GM19239 (cell line): ENCODE measurements at regions not wholly inside any gene's neighbourhood (a gene's known extent, or its start where the extent isn't known, plus 50 kb on each side); places are given as distances from the start of the nearest gene placed in this dataset.

Experiments used
- DNase-seq: peaks from one replicate; pipeline ENCODE4 v3.0.0; 2011; ENCODE audit warnings: low spot score; ENCODE audit not compliant: insufficient read length
- FAIRE-seq: peaks from 2 replicates; lab custom pipeline; 2011; peaks lifted over from hg19 to GRCh38; lab: Jason Lieb, UNC

DNA sequence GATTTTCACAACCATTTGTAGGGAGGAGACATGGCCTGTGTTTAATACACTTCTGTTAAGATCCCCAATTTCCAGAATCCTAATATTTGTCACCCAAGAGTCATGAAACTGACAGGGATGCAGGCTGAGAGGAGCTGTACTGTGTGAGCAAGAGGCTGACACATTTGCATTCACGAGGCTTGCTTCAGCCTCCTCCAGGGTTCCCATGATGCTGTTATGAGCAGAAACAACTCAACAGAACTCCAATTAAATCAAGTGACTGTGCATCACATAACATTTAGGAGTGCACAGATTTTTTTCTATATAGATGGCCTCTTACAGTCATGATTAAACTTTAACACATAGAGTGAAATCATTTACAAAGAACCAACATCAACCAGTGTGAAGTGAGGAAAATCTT is 292.3 kb upstream of the STT3B start:
- peak; percentile 87 for FAIRE-seq
- DNase-seq: no peak

DNA sequence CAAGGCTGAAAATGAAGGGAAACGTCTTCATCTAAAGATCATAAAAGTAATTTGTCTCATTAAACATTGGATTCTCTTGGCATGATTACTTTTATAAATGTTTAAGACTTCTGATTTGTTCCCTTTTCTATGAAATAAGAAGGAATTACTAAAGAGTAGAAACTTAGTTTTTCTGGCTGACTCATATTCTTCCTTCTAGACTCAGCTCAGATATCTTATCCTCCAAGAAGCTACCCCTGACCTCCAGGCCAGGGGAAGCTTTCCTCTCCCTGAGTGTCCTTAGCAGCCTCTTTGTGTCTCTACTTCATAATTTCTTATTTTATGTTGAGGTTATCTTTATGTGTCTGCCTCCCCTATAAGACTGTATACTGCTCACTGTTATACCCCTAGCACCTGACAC is 291.9 kb upstream of the STT3B start:
- FAIRE-seq: no peak
- DNase-seq: no peak

DNA sequence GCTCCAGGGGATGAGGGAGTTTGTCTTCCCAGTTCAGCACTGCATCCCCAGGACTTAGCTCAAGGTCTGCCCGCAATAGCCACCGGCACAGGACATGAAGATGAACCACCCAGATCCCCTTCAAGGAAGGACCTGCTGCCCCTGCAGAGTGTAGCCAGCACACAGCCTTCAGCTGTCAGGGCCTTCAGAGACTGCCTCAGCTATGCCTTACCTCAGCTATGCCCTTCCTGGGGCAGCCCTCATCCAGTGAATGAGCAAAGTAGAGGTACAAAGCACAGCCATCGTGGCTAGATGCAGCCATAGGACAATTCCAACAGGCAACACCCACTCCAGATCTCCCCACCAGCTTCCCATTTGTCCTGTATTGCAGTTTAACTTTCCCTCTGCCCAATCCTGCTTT is 291.2 kb upstream of the STT3B start:
- DNase-seq (no peak), FAIRE-seq (no peak)

DNA sequence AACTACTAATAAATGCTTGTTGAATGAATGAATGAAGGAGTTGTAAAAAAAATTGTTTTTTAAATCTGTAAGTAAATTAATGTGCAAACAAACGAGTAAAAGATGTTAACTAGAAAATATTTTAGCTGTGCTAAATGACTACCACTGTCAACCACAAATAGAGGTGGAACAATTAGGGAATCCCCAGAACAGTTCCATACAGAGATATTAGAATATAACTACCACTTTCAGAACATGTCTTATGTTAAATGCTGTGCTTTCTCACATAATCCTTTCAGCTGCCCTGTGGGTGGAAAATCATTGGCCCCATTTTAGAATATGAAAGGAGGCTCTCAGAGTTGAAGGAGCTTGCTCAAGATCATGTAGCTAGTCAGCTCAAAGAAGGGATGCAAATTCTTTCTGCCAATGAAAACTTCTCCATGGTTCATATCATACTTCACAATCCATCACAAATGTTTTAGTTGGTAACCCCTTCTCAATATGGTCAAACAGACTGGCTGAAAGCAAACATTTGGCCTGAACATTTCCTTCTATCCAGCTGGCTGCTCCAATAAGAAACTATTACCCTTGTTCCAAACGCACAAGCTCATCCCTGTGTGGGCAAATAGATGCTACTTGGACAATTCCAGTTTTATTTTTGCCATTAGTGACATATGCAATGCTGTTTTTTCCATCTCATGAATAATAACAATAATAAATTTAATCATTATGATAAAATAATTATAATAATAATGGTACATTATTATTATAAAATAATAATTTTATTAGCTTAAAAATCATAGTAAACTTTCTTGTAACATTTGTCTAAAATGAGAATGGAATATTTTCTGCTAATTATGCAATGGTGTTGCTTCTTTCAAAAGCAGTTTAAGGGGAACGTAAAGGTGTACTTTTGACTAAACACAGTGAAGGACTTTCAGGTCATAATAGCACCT is 290.4 kb upstream of the STT3B start:
- peak; percentile 51 for FAIRE-seq
- DNase-seq: no peak

DNA sequence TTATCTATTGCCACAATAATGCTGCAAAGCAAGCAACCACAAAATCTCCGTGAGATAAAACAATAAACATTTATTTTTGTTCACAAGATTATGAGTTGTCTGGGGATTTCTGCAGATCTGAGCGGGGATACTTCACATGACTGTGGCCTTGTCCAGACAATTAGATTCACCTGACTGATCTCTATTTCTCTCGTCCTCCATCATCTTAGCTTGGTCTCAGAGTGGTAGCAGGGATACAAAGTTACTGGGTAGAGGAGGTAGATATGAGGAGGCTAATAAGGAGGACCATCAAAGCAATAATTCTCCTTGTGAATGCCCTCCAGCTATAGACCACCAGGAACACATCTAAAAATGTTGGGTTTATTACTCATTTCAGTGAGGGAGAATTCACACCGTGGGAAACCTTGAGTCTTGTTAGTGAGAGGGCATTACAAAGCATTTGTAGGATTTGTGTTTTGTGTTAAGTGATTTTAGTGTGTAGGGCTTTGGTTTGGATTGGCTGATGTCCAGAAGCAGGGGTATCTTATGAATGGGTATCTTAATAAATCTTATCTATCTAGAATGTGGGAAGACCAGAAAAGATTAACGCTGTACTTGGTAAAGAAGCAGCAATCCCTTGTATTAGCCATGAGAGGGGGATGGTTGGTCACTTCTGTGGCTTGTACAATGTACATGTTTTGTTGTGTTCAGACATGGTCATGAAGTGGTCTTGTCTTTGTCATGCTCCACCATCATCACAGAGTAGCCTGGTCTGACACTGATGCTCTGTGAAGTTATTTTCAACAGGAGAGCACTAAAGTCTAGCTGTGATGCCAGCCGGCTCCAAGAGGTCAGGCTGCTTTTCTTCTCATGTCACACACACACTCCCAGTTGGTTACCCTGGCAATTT is 287.6 kb upstream of the STT3B start:
- FAIRE-seq: peak; percentile 28

DNA sequence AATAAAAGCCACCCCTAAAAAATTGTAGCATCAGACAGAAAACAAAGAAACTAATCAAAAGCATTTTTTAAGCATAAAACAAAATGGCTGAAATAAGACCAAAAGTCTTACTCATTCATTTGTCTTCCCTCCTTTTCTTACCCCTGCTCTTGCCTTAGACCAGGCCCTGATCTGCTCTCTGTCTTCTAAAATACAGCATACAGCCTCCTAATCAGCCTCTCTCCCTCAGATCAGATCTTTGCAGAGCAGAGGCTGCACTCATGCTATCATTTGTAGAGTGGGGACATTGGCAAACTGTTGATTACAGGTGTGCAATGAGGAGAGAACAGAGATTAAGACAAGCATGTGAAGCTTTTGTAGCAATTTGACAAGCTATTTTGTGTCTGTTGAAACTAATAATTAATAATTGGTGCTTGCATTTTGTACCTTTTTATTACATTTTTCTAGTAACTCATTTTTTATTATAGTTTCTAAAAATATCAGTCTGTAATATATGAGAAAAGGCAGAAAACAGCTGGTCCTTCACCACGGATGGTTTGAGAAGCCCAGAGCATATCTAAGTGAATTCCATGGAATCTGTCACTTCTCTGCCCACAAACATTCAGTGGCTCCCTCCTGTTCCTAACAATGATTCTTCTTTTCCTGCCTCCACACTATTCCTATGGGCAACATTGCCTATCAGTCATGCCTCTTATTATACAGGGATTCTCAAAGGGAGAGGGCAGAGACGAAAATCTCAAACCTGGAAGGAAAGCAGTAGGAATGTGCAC is 286.2 kb upstream of the STT3B start:
- DNase-seq (no peak), FAIRE-seq (peak; percentile 39)

More for the DNA sequence above, 287.6 kb upstream of the STT3B start:
- DNase-seq: no peak

DNA sequence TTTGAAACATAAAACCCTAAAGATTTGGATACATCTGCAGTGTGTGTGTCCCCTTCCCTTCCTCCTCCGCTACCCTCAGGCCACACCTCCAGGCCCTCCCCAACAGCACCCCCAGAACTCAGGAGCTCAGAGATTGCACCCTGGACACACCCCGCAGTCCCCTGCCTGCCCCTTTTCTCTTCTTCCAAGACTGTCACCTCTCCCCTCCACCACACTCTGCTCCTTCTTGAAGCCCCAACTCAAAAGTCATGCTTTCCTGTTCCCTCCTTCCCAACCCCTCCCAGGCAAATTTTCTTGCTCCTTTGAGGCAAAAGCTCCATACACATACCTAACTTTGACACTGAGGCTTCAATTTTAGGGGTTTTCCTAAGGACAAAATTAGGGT is 285.7 kb upstream of the STT3B start:
- DNase-seq (no peak), FAIRE-seq (no peak)

DNA sequence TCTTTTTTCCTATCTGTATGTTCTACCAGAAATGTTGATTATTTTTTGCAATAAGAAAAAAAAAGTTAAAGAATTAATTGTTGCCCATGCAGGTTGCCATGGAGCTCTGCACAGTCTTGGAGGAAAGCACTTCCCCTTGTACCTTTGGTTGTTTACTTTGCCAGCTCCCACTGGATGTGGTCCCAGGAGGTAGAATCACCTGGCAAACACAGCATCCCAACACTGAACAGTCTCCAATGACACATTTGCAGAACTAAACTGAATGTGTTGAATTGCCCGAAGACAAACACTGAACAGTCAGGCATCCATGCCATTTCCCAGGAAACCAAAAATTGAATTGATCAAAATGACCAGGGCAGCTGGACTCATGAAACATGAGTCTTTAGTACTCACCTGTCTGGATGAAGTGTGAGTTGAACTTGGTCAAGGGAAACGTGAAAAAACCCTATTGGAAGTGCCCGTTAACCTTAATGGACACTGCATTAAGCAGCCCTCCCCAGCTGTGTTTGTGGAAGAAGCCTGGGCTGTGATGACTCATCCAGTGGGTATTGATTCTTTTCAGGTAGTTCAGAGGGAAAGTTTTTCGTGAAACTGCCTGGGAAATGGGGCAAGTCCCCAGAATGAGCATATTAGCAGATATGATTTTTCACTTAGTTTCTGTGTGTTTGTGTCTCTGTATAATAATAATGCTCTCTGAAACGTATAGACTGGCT is 284.7 kb upstream of the STT3B start:
- DNase-seq: no peak
- peak; percentile 96 for FAIRE-seq

DNA sequence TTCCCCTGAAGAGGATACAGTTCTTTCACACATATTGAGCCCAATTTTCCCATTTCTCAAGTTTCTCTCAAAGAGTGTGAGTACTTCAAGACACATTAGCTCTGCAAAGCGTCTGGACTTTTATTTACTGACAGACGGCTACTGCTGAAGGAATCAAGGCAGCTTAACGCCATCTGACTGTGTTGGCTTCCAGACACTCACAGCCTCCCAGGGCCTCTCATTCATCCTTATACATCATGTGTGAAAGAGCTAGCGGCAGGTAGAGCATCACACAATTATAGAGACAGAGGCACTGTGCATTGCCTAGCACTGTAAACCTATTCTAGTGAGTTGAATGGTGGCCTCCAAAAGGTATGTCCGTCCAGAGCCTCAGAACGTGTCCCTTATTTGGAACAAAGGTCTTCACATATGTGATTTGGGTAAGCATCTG is 284.1 kb upstream of the STT3B start:
- DNase-seq: no peak
- FAIRE-seq: no peak

DNA sequence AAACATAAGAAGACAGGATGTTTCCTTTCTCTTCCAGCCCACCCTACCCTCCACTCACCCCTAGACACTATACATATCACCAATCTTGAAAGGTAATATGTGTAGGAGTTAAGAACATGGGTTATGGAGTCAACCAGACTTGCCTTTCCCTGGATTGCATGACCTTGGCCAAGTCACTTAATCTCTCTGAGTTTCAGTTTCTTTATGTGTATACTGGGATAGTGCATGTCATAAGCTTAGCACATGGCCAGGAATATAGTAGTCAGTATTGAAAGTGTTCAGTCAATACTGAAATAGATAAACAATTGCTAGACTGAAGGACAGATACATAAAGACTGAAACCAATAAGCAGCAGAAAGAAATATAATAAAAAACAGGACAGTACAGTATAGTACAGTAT is 283.2 kb upstream of the STT3B start:
- peak; percentile 57 for FAIRE-seq
- DNase-seq: no peak

DNA sequence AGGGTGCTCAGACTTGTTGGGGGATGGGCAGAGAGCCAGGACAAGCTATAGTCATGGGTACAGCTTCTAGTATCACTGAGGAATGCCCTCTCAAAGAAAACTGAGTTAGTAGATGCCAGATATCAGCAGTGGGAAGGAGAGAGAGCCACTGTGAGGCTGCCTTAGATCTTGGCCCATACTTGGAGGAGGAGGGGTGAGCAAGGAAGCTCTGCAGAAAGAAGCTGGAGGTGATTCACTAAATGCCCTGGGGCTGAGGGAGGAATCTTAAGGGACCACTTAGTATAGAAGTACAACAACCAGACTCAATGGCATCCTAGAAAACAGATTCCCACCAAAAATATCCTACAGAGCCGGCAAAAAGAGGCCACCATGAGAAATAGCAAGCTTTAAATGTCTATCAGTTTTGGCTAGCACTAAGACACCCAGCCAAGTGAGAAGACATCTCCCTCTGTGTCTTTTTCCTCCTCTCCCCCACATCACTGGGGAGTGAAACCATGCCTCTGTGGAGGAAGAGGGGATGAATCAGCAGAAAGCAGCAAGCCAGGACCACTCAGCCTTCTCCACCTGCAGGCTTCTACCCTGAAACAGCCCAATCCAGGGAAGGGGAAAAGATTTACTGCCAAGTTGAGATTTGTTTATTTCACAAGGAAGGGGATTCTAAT is 282.5 kb upstream of the STT3B start:
- DNase-seq: no peak
- FAIRE-seq: peak; percentile 14

DNA sequence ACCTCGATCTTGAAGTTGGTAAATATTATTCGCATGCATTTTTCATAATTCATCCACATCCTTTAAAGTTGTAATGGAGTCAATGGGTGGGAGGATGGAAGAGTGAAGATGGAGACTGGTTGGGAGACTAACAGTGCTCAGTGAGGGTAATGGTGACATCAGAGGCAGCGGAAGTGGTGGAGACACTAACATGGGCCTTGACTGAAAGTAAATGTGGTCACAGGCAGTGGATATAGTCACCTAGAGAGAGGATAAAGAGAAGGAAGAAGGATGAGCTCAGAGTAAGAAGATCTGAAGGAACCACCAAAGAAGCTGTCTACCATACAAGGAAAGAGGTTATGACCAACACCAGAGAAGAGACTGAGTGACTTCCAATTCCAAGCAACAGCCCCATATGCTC is 281.6 kb upstream of the STT3B start:
- DNase-seq (no peak), FAIRE-seq (no peak)

DNA sequence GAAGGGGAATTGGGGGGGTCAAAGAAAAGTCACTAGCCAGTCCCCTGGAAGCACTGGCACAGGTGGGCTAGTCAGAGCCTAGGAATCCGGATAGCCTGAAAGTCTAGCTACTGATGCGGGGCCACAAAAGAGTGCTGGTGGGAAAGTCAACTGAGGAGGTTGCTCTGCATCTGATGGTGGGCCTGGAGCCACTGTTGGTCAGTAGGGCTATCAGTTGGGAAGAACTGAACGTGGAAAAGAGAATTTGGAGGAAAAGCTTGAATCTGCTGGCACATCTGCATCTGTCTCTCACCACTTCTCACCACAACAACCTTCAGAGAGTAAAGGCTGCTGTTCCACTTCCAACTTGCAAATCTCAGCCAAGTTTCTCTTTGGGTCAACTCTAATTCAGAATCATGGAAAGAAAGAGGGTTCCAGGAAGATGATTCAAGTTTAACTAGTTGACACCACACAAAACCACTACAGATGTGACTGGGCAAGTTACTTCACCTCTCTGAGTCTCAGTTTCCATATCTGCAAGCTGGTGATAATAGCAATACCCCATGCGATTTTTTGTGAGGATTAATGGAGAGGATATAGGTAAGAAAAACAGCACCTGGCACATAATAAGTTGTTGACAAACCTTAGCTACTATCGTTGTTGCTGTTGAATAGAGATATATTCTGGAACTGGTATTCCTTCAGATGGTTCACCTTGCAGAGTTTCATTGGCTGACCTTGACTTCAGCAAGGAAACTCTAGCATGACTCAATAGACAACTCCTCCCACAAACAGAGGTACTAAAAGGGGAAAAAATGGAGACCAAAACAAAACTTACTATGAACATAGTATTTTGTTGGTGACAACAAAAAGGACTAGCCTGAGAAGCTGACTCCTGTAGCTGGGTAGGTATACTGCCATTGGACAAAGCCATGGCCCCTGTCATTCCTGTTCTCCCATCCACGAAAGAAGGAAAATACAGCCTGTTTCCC is 280.2 kb upstream of the STT3B start:
- FAIRE-seq: peak; percentile 51
- DNase-seq: no peak

DNA sequence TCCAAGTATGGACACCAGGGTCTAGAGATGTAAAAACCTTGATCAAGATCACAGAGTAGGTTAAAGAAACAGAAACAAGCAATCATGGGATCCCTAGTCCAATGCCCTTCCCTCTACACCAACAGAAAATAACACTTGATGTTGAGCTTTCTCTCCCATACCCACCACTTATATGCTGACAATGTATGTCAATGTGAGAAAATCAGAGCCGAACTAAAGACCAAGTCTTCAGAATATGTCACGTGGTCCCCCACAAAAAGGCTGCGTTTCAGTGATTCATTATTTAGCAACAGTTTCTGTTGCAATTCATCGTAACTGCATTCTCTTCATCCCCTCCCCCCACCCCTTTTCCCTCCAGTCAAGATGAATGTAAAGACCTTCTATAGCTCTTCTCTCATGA is 278.9 kb upstream of the STT3B start:
- DNase-seq (no peak), FAIRE-seq (no peak)

DNA sequence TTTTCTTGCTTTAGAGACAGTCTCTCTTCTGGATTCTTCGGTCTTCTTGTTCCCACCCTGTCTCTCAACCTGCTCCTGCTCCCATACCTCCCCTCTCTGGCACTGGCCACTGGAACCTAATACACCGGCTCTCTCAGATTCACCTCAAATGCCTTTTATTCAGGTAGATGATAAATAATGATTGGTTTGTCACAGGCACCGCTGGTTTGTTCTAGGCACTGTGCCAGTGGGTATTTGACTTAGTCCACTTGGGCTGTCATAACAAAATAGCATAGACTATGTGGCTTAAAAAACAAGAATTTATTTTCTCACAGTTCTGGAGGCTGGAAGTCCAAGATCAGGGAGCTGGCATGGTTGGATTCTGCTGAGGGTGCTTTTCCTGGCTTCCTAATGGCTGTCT is 278.2 kb upstream of the STT3B start:
- DNase-seq: no peak

DNA sequence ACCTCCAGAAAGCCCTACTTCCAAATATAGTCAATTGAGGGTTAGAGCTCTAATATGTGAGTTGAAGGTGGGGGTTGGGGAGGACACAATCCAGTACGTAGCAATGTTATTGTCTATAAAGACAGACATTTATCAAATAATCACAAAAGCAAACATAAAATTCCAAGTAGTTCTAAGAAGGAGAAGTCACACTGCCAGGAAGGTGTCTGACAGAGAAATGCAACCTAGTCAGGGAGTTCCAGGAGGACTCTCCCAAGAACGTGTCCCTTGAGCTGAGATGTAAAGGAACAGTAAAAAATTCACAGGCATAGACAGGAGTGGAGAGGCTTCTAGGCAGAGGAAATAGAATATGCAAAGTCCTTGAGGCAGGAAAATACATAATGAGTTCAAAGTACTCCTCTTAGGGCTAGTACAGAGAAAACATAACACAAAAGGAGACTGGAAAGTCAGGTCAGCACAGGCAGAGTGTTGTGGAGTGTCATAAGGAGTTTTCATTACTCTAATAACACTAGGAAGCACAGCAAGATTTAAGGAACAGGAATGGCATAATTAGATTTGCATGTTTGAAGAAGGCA is 277.6 kb upstream of the STT3B start:
- no peak for DNase-seq
- FAIRE-seq: no peak

More for the DNA sequence above, 278.2 kb upstream of the STT3B start:
- no peak for FAIRE-seq

DNA sequence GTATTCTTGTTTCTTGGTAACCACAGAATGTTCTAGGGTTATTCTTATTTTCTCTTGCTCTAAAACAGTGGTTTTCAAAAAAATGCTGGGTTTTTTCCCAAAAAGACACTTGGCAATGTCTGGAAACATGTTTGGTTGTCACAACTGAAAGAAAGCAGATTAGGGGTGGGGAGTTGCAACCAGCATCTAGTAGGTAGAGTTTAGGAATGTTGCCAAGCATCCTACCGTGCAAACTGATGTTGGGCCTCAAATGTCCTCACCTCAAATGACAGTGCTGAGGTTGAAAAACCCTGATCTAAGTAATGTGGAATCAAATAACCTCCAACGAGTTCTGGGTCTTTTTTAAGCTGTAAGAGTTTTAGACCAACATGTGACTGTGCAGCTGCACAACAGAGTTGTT is 270.5 kb upstream of the STT3B start:
- DNase-seq: no peak
- no peak for FAIRE-seq

DNA sequence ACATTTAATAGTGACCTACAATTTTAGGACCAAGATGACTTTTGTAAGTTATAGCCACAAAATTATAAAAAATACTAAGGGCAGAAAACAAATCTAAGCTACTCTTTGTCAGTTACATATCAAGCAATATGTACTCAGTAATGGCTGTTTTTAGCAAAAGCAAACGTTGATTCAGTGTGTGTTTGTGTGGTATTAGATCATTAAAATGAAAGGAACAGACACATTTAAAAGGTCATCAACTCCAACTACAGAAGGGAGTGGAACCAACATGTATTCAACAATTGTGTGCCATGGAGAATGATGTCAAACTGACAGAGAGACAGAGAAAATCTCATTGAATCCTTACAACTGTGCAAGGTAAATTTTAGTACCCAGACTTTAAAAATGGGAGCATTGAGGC is 268.8 kb upstream of the STT3B start:
- no peak for DNase-seq
- FAIRE-seq: no peak
